Adrenal gland (tissue), 9 donors: ENCODE measurements at regions not wholly inside any gene's neighbourhood (a gene's known extent, or its start where the extent isn't known, plus 50 kb on each side); places are given as distances from the start of the nearest gene placed in this dataset.

Source experiments
- DNase-seq, 7 donors: peaks; one replicate each; pipeline ENCODE4 v3.0.0-alpha.2; 2019 to 2020
- H3K27ac ChIP-seq, 5 donors: fragments of 200-600 bp; sonication (generic) in 4 of 5; 1 replicate in 3 of 5; 2 replicates in 2 of 5; pipeline versions ENCODE4 v1.5.1 to v1.8.0; 2016 to 2020; ENCODE audit warnings: mild to moderate bottlenecking in 1 of 5
- H3K27me3 ChIP-seq: fragments of 200-600 bp; 2 replicates; pipeline ENCODE4 v1.8.0; 2021
- H3K36me3 ChIP-seq, 2 donors: fragments of 200-600 bp; replicated peaks in 1 of 2; 1 replicate in 1 of 2; 2 replicates in 1 of 2; pipeline versions ENCODE4 v1.5.1 to v1.8.0; 2018 to 2022
- H3K4me1 ChIP-seq, 2 donors: fragments of 200-600 bp; replicated peaks in 1 of 2; 1 replicate in 1 of 2; 2 replicates in 1 of 2; pipeline versions ENCODE4 v1.5.1 to v1.8.0; 2018 to 2021
- H3K4me3 ChIP-seq, 4 donors: fragments of 200-600 bp; sonication (generic) in 3 of 4; one replicate each; pipeline ENCODE4 v1.5.1; 2016 to 2018
- H3K9me3 ChIP-seq, 3 donors: fragments of 200-600 bp; sonication (generic) in 1 of 3; replicated peaks in 1 of 3; 1 replicate in 2 of 3; 2 replicates in 1 of 3; pipeline versions ENCODE4 v1.5.1 to v1.8.0; 2016 to 2021
- CTCF ChIP-seq, 6 experiments: fragments of 450-650 bp in 4 of 6; fragments of 200-600 bp in 2 of 6; sonication (generic) in 1 of 6; IDR thresholded peaks; 1 replicate in 5 of 6; 2 replicates in 1 of 6; pipeline versions ENCODE4 v1.5.1 to v1.8.0; 2016 to 2021; ENCODE audit warnings: antibody characterized with exemption in 6 of 6, mild to moderate bottlenecking in 2 of 6, moderate library complexity in 1 of 6
- POLR2A ChIP-seq, 2 donors: fragments of 450-650 bp; IDR thresholded peaks; one replicate each; pipeline ENCODE4 v1.6.1; 2017; ENCODE audit warnings: antibody characterized with exemption in 2 of 2, mild to moderate bottlenecking in 2 of 2, moderate library complexity in 1 of 2
- WGBS, 4 donors: extraction: QIAGEN DNeasy Blood & Tissue Kit in 2 of 4; methylation state at CpG; one replicate each; pipeline versions ENCODE4 v1.1.5 to v1.1.7; 2013 to 2017; 5-methylcytosine and 5-hydroxymethylcytosine counted together
- intact Hi-C, 2 donors: fragments of 100-400 bp; cut with DNase I; formaldehyde crosslinking; loops; one replicate each; pipeline versions ENCODE4 v1.14.1 to v1.15.0; 2022 to 2023
- donor health status: healthy with polysubstance abuse.
- donor health status: Bipolar disorder and iron deficiency.
- donor health status: DM: yes; HTN: yes; CAD: no.
- donor health status: DM: no; HTN: no; CAD: no.
- donor health status: DM: no; HTN: no; CAD: no.

GRCh38 chr18:53606792-53607191, 617.7 kb downstream of the MBD2 start:
- TF ChIP-seq POLR2A (IDR thresholded peaks at IDR 0.05) (no peak), CTCF (IDR thresholded peaks at IDR 0.05) (no peak)
- intact Hi-C loops: no loop called here
- no peaks in the 10 kb centered on the region for H3K9me3 ChIP-seq
- H3K36me3 ChIP-seq: no peaks in the 10 kb centered on the region
- H3K4me1 ChIP-seq: no peaks in the 10 kb centered on the region
- H3K4me3 ChIP-seq: no peak overlapping the region
- no peak for DNase-seq
- no peaks in the 10 kb centered on the region for H3K27me3 ChIP-seq
- no peak overlapping the region for H3K27ac ChIP-seq

- Histone ChIP-seq H3K4me1 (no peaks in the 10 kb centered on the region), H3K36me3 (no peaks in the 10 kb centered on the region), H3K9me3 (no peaks in the 10 kb centered on the region), H3K4me3 (no peak overlapping the region), H3K27me3 (no peaks in the 10 kb centered on the region), H3K27ac (no peak overlapping the region)
- DNase-seq: no peak
- WGBS, 4 donors: 66 to 83% (median 76%) methylated on average over 8 of the region's 8 CpGs
- TF ChIP-seq CTCF (IDR thresholded peaks at IDR 0.05) (no peak), POLR2A (IDR thresholded peaks at IDR 0.05) (no peak)
- intact Hi-C loops: no loop called here
Observed at GRCh38 chr18:53605198-53605597, 619.3 kb downstream of the MBD2 start.

GRCh38 chr18:53603276-53603675, 621.2 kb downstream of the MBD2 start:
- intact Hi-C loops: no loop called here
- WGBS, 4 donors: 17 to 37% (median 28%) methylated on average over 1 of the region's 1 CpG
- H3K36me3 ChIP-seq: no peaks in the 10 kb centered on the region
- H3K27ac ChIP-seq: no peak overlapping the region
- H3K9me3 ChIP-seq: no peaks in the 10 kb centered on the region
- TF ChIP-seq CTCF (IDR thresholded peaks at IDR 0.05): no peak
- no peak for TF ChIP-seq POLR2A (IDR thresholded peaks at IDR 0.05)
- no peaks in the 10 kb centered on the region for H3K4me1 ChIP-seq
- no peak for DNase-seq
- no peaks in the 10 kb centered on the region for H3K27me3 ChIP-seq
- no peak overlapping the region for H3K4me3 ChIP-seq

GRCh38 chr18:53601344-53601743, 623.1 kb downstream of the MBD2 start:
- intact Hi-C loops: no loop called here
- WGBS, 4 donors: 67 to 72% (median 70%) methylated on average over 3 of the region's 3 CpGs
- no peak for DNase-seq

More at GRCh38 chr18:53601344-53601743, 623.1 kb downstream of the MBD2 start:
- Histone ChIP-seq H3K27me3 (no peaks in the 10 kb centered on the region), H3K4me3 (no peak overlapping the region), H3K9me3 (no peaks in the 10 kb centered on the region), H3K36me3 (no peaks in the 10 kb centered on the region), H3K27ac (no peak overlapping the region), H3K4me1 (no peaks in the 10 kb centered on the region)
- TF ChIP-seq POLR2A (IDR thresholded peaks at IDR 0.05) (no peak), CTCF (IDR thresholded peaks at IDR 0.05) (no peak)
